WERI-Rb-1 (cell line): ENCODE measurements at regions not wholly inside any gene's neighbourhood (a gene's known extent, or its start where the extent isn't known, plus 50 kb on each side); places are given as distances from the start of the nearest gene placed in this dataset.

Experiments
- DNase-seq: peaks from one replicate; pipeline ENCODE4 v3.0.0-alpha.2; 2020
- H3K27ac ChIP-seq: fragments of 250-450 bp; sonication (Bioruptor Pico); 2 replicates; pipeline ENCODE4 v1.5.1; 2020; ENCODE audit warnings: mild to moderate bottlenecking, moderate library complexity
- H3K27me3 ChIP-seq: fragments of 250-450 bp; sonication (Bioruptor Pico); 2 replicates; pipeline ENCODE4 v1.5.1; 2021; ENCODE audit warnings: mild to moderate bottlenecking, low read depth, moderate library complexity; ENCODE audit not compliant: insufficient read depth, severe bottlenecking
- H3K36me3 ChIP-seq: fragments of 250-450 bp; sonication (Bioruptor Pico); 2 replicates; pipeline ENCODE4 v1.5.1; 2020; ENCODE audit warnings: mild to moderate bottlenecking, moderate library complexity
- H3K4me3 ChIP-seq: 2 replicates; pipeline ENCODE4 v1.5.1; 2011; ENCODE audit warnings: low read depth, mild to moderate bottlenecking, control low read depth, low read length
- H3K9me3 ChIP-seq: fragments of 250-450 bp; sonication (Bioruptor Pico); 2 replicates; pipeline ENCODE4 v1.5.1; 2021; ENCODE audit warnings: mild to moderate bottlenecking, moderate library complexity; ENCODE audit not compliant: severe bottlenecking
- TF ChIP-seq, protein P1 (sequence below): IDR thresholded peaks from 2 replicates; pipeline ENCODE4 v1.5.1; 2011; ENCODE audit warnings: low read depth, mild to moderate bottlenecking, control low read depth, inconsistent platforms, low read length

DNA sequence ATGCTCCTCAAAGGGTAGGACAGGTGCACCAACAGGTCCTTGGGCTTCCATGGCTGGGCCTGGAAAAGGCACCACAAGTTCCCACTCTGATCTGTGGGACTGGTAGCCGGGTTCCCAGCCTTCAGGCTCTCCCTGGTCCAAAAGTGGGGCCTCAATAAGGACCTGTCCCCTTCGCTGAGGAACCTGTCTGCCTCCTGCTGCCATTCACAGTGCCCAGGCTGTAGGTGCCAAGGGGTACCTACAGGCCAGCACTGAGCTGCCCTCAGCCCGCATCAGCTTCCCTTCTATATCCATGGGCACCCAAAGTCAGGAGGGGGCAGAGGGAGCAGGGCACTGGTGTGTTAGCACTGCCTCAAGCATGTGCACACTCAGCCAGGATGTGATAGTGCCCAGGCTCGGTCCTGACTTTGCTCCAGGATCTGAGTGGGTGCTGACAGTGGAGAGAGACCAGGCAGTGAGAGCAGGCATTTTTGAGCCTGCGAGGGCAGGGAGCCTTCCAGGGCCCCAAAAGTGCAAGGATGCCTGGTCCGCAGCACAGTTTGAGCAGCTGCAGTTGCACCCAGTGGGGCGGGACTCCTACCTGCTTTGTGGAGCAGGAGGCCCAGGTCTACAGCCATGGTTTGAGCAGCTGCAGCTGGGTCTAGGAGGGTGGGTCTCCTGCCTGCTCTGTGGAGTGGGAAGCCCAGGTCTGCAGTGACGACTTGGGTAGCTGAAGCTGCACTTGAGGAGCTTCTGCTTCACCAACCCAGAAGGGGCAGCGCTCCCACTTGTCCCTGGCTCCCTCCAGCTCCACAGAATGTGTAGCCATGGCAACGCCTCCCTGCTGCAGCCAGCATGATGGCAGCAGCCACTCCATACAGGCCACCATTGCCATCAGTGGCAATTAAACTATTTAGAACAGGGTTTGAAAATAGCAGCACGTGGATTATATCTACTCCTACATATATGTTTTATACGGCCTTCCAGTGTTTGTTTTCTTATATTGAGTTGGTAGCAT lies 376.4 kb downstream of the KCTD8 start:
- TF ChIP-seq, protein P1, sequence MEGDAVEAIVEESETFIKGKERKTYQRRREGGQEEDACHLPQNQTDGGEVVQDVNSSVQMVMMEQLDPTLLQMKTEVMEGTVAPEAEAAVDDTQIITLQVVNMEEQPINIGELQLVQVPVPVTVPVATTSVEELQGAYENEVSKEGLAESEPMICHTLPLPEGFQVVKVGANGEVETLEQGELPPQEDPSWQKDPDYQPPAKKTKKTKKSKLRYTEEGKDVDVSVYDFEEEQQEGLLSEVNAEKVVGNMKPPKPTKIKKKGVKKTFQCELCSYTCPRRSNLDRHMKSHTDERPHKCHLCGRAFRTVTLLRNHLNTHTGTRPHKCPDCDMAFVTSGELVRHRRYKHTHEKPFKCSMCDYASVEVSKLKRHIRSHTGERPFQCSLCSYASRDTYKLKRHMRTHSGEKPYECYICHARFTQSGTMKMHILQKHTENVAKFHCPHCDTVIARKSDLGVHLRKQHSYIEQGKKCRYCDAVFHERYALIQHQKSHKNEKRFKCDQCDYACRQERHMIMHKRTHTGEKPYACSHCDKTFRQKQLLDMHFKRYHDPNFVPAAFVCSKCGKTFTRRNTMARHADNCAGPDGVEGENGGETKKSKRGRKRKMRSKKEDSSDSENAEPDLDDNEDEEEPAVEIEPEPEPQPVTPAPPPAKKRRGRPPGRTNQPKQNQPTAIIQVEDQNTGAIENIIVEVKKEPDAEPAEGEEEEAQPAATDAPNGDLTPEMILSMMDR = no peak
- H3K27me3 ChIP-seq = no peaks in the 10 kb centered on the region
- H3K4me3 ChIP-seq = no peak overlapping the region
- no peak for DNase-seq
- no peak overlapping the region for H3K27ac ChIP-seq
- H3K9me3 ChIP-seq = no peaks in the 10 kb centered on the region
- no peaks in the 10 kb centered on the region for H3K36me3 ChIP-seq

DNA sequence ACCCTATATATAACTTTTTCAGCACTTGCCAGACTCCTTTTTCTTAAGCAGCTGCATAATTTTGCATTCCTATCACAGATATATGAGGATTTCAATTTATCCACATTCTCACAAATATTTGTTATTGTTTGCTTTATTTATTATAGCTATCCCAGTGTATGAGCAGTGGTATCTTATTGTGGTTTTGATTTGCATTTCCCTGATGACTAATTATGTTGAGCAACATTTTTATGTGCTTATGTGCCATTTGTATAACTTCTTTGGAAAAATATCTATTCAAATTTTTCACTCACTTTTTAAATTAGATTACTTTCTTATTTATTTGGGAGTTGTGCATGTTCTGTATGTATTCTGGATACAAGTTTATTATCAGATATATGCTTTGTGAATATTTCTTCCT lies 361.9 kb downstream of the KCTD8 start:
- TF ChIP-seq, protein P1 = no peak
- DNase-seq = no peak
- no peaks in the 10 kb centered on the region for H3K36me3 ChIP-seq
- no peaks in the 10 kb centered on the region for H3K9me3 ChIP-seq
- no peak overlapping the region for H3K27ac ChIP-seq
- H3K4me3 ChIP-seq = no peak overlapping the region
- H3K27me3 ChIP-seq = no peaks in the 10 kb centered on the region

DNA sequence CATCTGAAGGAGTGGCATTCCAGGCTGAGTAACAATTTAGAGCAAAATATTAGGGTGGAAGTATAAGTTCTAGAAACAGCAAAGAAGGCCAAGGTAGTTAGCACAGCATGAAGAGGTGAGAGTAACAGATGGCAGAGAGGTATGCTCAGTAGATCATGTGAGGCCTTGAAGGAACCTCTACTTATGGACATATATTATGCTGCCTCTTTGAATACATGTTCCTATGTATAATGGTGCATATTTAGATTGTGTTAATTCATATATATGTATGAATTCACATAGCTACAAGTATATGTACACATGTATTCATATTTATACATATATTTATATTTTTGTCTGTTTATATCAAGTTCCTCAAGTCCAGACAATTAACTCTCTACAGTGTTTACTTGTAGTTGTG lies 355.2 kb downstream of the KCTD8 start:
- no peaks in the 10 kb centered on the region for H3K27me3 ChIP-seq
- no peaks in the 10 kb centered on the region for H3K9me3 ChIP-seq
- H3K36me3 ChIP-seq = no peaks in the 10 kb centered on the region
- no peak overlapping the region for H3K4me3 ChIP-seq
- TF ChIP-seq, protein P1 = no peak
- no peak for DNase-seq
- no peak overlapping the region for H3K27ac ChIP-seq

DNA sequence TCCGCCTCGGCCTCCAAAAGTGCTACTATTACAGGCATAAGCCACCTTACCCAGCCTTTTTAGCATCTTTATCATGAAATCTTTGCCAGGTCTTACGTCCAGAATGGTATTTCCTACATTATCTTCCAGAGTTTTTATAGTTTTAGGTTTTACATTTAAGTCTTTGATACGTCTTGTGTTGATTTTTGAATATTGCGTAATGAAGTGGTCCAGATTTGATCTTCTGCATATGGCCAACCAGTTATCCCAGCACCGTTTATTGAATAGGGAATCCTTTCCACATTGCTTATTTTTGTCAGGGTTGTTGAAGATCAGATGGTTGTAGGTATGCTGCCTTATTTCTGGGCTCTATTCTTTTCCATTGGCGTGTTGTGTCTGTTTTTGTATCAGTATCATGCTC lies 349.6 kb downstream of the KCTD8 start:
- TF ChIP-seq, protein P1 = no peak
- no peak for DNase-seq
- H3K36me3 ChIP-seq = no peaks in the 10 kb centered on the region
- no peak overlapping the region for H3K4me3 ChIP-seq
- no peak overlapping the region for H3K27ac ChIP-seq
- H3K9me3 ChIP-seq = no peaks in the 10 kb centered on the region
- no peaks in the 10 kb centered on the region for H3K27me3 ChIP-seq

DNA sequence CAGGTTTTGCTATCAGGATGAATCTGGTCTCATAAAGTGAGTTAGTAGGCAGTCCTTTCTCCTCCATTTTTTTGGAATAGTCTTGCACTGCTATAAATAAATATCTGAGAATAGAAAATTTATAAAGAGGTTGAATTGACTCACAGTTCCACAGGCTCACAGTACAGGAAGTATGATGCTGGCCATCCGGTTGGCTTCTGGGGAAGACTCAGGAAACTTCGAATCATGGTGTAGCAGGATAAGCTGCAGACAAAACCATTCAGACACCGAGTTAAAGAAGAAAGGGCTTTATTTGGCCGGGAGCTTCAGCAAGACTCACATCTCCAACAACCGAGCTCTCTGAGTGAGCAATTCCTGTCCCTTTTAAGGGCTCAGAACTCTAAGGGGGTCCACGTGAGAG lies 348.2 kb downstream of the KCTD8 start:
- TF ChIP-seq, protein P1 = no peak
- Histone ChIP-seq H3K27me3 (no peaks in the 10 kb centered on the region), H3K9me3 (no peaks in the 10 kb centered on the region), H3K36me3 (no peaks in the 10 kb centered on the region), H3K4me3 (no peak overlapping the region), H3K27ac (no peak overlapping the region)
- DNase-seq = no peak
